ENCODE measurements at regions not wholly inside any gene's neighbourhood (a gene's known extent, or its start where the extent isn't known, plus 50 kb on each side); places are given as distances from the start of the nearest gene placed in this dataset.

- DNase-seq (ENCODE audit: low read depth, low spot score), result no peak
- ATAC-seq, result no peak
- H3K27ac ChIP-seq (ENCODE audit: control insufficient read depth, insufficient read depth), result no peak overlapping the region
- H3K9ac ChIP-seq (ENCODE audit: control insufficient read depth, insufficient read depth, low read length), result no peak overlapping the region
- ChIA-PET POLR2A (no interaction called here), SMC1A (ENCODE audit: uncharacterized antibody, unreplicated experiment) (interaction anchor here (1.4 kb wide), 1 partner anchor 66 kb away, joined by 3 read pairs; no protein-coding TSS in a partner anchor), RAD21 (ENCODE audit: unreplicated experiment) (no interaction called here), CTCF (no interaction called here)
- in situ Hi-C loops (cut with MboI), result no loop called here
- no peaks in the 10 kb centered on the region for H3K9me3 ChIP-seq (replicated peaks; ENCODE audit: control insufficient read depth, insufficient read depth, low read length)
- no peaks in the 10 kb centered on the region for H3K4me1 ChIP-seq (ENCODE audit: control insufficient read depth, insufficient read depth, low read length)
- no peak overlapping the region for H3K4me3 ChIP-seq
- BruUV-seq (replicated peaks), result no TSS peak
- WGBS (ENCODE audit: insufficient coverage, insufficient replicate concordance, low lambda C conversion rate, missing lambda C conversion rate), result 26% methylated on average over 3 of the region's 3 CpGs
- intact Hi-C loops (cut with micrococcal nuclease; ENCODE audit: unreplicated experiment), result no loop called here
- H3K27me3 ChIP-seq (replicated peaks in 1 of 2; ENCODE audit: control insufficient read depth in 2 of 2, insufficient read depth in 2 of 2, low read length in 1 of 2), result no peaks in the 10 kb centered on the region; a peak in 1 of 4 replicates
- H3K79me2 ChIP-seq (ENCODE audit: control insufficient read depth, insufficient read depth, low read length), result no peaks in the 10 kb centered on the region
- no peak for FAIRE-seq
- H3K4me2 ChIP-seq (ENCODE audit: control insufficient read depth, insufficient read depth), result no peak overlapping the region
- H2AFZ ChIP-seq (ENCODE audit: control insufficient read depth, low read depth, low read length), result no peak overlapping the region
- no peaks in the 10 kb centered on the region for H3K36me3 ChIP-seq (ENCODE audit: control insufficient read depth in 2 of 2, insufficient read depth in 2 of 2, low read length in 1 of 2)
- TF ChIP-seq DPF2 (IDR thresholded peaks at IDR 0.05) (no peak), JUNB (IDR thresholded peaks at IDR 0.05) (no peak), BRCA1 (IDR thresholded peaks at IDR 0.05; ENCODE audit: low read depth, low read length) (no peak), IKZF1 (conservative IDR thresholded peaks at IDR 0.05) (no peak), JUND (IDR thresholded peaks at IDR 0.05; ENCODE audit: low read depth, low read length) (no peak), NBN (IDR thresholded peaks at IDR 0.05) (no peak), PAX8 (IDR thresholded peaks at IDR 0.05) (no peak), SMAD5 (IDR thresholded peaks at IDR 0.05; ENCODE audit: low read depth) (no peak), NFYB (IDR thresholded peaks at IDR 0.05; ENCODE audit: insufficient read depth, low read depth, low read length) (no peak), SUZ12 (IDR thresholded peaks at IDR 0.05; ENCODE audit: unreplicated experiment) (no peak), ZZZ3 (IDR thresholded peaks at IDR 0.05; ENCODE audit: control insufficient read depth, insufficient read length, low read depth) (no peak), ELK1 (IDR thresholded peaks at IDR 0.05; ENCODE audit: low read depth, low read length) (no peak), SIX5 (IDR thresholded peaks at IDR 0.05; ENCODE audit: low read depth, low read length, severe bottlenecking) (no peak), FOXK2 (IDR thresholded peaks at IDR 0.05) (no peak), RELB (IDR thresholded peaks at IDR 0.05; ENCODE audit: low read depth) (no peak), HDGF (IDR thresholded peaks at IDR 0.05) (no peak), BCL11A (IDR thresholded peaks at IDR 0.05; ENCODE audit: low read depth, low read length) (no peak), ZBTB4 (CRISPR knock-in tag; IDR thresholded peaks at IDR 0.05) (no peak), LARP7 (IDR thresholded peaks at IDR 0.05) (no peak)
- no peaks in the 10 kb centered on the region for H4K20me1 ChIP-seq (ENCODE audit: control insufficient read depth, insufficient read depth)
These were observed 154.0 kb downstream of the ID4 start for GRCh38 chr6:19991176-19991575.

Measured in GM12878 (cell line).